Large intestine (tissue), 3 donors: ENCODE measurements at regions not wholly inside any gene's neighbourhood (a gene's known extent, or its start where the extent isn't known, plus 50 kb on each side); places are given as distances from the start of the nearest gene placed in this dataset.

Source experiments
- DNase-seq, 2 donors: peaks; one replicate each; pipeline versions ENCODE4 v3.0.0 to v3.0.0-alpha.2; 2013
- H3K27ac ChIP-seq: one replicate; pipeline ENCODE4 v1.5.1; 2013; ENCODE audit warnings: low read length
- H3K27me3 ChIP-seq: 2 replicates; pipeline ENCODE4 v1.6.1; 2013; ENCODE audit warnings: low read length; ENCODE audit not compliant: control insufficient read depth, insufficient read depth
- H3K36me3 ChIP-seq: 2 replicates; pipeline ENCODE4 v1.6.1; 2013; ENCODE audit warnings: low read length; ENCODE audit not compliant: control insufficient read depth, insufficient read depth
- H3K4me1 ChIP-seq: one replicate; pipeline ENCODE4 v1.6.1; 2013; ENCODE audit warnings: low read length; ENCODE audit not compliant: control insufficient read depth, insufficient read depth
- H3K4me3 ChIP-seq: one replicate; pipeline ENCODE4 v1.5.1; 2013; ENCODE audit warnings: low read length
- H3K9me3 ChIP-seq: one replicate; pipeline ENCODE4 v1.6.1; 2013; ENCODE audit warnings: mild to moderate bottlenecking, low read depth, low read length, moderate library complexity; ENCODE audit not compliant: control insufficient read depth
- WGBS: methylation state at CpG from one replicate; pipeline ENCODE4 v1.1.5; 2013; ENCODE audit warnings: low lambda C conversion rate; ENCODE audit not compliant: insufficient coverage; 5-methylcytosine and 5-hydroxymethylcytosine counted together

GRCh38 chr5:29367176-29367833 lies 1826.2 kb upstream of the CDH6 start:
- DNase-seq, result no peak
- WGBS, result 27% methylated on average over 2 of the region's 5 CpGs
- H3K27me3 ChIP-seq, result no peaks in the 10 kb centered on the region
- H3K4me3 ChIP-seq, result no peak overlapping the region
- H3K27ac ChIP-seq, result no peak overlapping the region
- no peaks in the 10 kb centered on the region for H3K4me1 ChIP-seq
- H3K9me3 ChIP-seq, result no peaks in the 10 kb centered on the region
- H3K36me3 ChIP-seq, result no peaks in the 10 kb centered on the region

GRCh38 chr5:29351170-29351569 lies 1842.3 kb upstream of the CDH6 start:
- 100% methylated on average over 1 of the region's 3 CpGs for WGBS
- no peaks in the 10 kb centered on the region for H3K27me3 ChIP-seq

GRCh38 chr5:29337030-29337429 lies 1856.5 kb upstream of the CDH6 start:
- no peak for DNase-seq
- H3K4me3 ChIP-seq, result no peak overlapping the region
- WGBS, result 82% methylated on average over 2 of the region's 2 CpGs

More at GRCh38 chr5:29351170-29351569, 1842.3 kb upstream of the CDH6 start:
- DNase-seq, result no peak
- no peaks in the 10 kb centered on the region for H3K9me3 ChIP-seq
- no peak overlapping the region for H3K27ac ChIP-seq
- no peaks in the 10 kb centered on the region for H3K36me3 ChIP-seq
- no peak overlapping the region for H3K4me3 ChIP-seq
- H3K4me1 ChIP-seq, result no peaks in the 10 kb centered on the region

GRCh38 chr5:29321591-29321990 lies 1871.9 kb upstream of the CDH6 start:
- DNase-seq, result no peak
- Histone ChIP-seq H3K27ac (no peak overlapping the region), H3K9me3 (no peaks in the 10 kb centered on the region), H3K27me3 (no peaks in the 10 kb centered on the region), H3K36me3 (no peaks in the 10 kb centered on the region), H3K4me1 (no peaks in the 10 kb centered on the region), H3K4me3 (no peak overlapping the region)

More at GRCh38 chr5:29337030-29337429, 1856.5 kb upstream of the CDH6 start:
- no peaks in the 10 kb centered on the region for H3K9me3 ChIP-seq
- no peaks in the 10 kb centered on the region for H3K27me3 ChIP-seq
- no peaks in the 10 kb centered on the region for H3K36me3 ChIP-seq
- H3K4me1 ChIP-seq, result no peaks in the 10 kb centered on the region
- no peak overlapping the region for H3K27ac ChIP-seq

- WGBS, result 100% methylated on average over 1 of the region's 1 CpG
- no peaks in the 10 kb centered on the region for H3K9me3 ChIP-seq
- no peak overlapping the region for H3K4me3 ChIP-seq
- H3K36me3 ChIP-seq, result no peaks in the 10 kb centered on the region
- H3K4me1 ChIP-seq, result no peaks in the 10 kb centered on the region
- no peak overlapping the region for H3K27ac ChIP-seq
- H3K27me3 ChIP-seq, result no peaks in the 10 kb centered on the region
- no peak for DNase-seq
These were observed 1884.1 kb upstream of the CDH6 start for GRCh38 chr5:29309359-29309758.

GRCh38 chr5:29307478-29307877 lies 1886.0 kb upstream of the CDH6 start:
- Histone ChIP-seq H3K27me3 (no peaks in the 10 kb centered on the region), H3K27ac (no peak overlapping the region), H3K36me3 (no peaks in the 10 kb centered on the region), H3K4me1 (no peaks in the 10 kb centered on the region), H3K9me3 (no peaks in the 10 kb centered on the region), H3K4me3 (no peak overlapping the region)
- WGBS, result 100% methylated on average over 1 of the region's 3 CpGs
- DNase-seq, result no peak

- H3K9me3 ChIP-seq, result no peaks in the 10 kb centered on the region
- no peaks in the 10 kb centered on the region for H3K27me3 ChIP-seq
- H3K27ac ChIP-seq, result no peak overlapping the region
- WGBS, result no CpG with 5 or more reads among the region's 3 CpGs
- H3K4me3 ChIP-seq, result no peak overlapping the region
- H3K4me1 ChIP-seq, result no peaks in the 10 kb centered on the region
- no peak for DNase-seq
- no peaks in the 10 kb centered on the region for H3K36me3 ChIP-seq
These were observed 1888.9 kb upstream of the CDH6 start for GRCh38 chr5:29304545-29304944.

- Histone ChIP-seq H3K4me1 (no peaks in the 10 kb centered on the region), H3K27me3 (no peaks in the 10 kb centered on the region), H3K27ac (no peak overlapping the region), H3K9me3 (peaks cover 7% of the 10 kb centered on the region), H3K36me3 (no peaks in the 10 kb centered on the region), H3K4me3 (no peak overlapping the region)
- WGBS, result no CpG with 5 or more reads among the region's 21 CpGs
- no peak for DNase-seq
These were observed 1896.9 kb upstream of the CDH6 start for GRCh38 chr5:29296548-29296947.

- 83% methylated on average over 1 of the region's 2 CpGs for WGBS
- DNase-seq, result no peak
- no peaks in the 10 kb centered on the region for H3K4me1 ChIP-seq
- H3K27ac ChIP-seq, result no peak overlapping the region
- H3K4me3 ChIP-seq, result no peak overlapping the region
- no peaks in the 10 kb centered on the region for H3K9me3 ChIP-seq
- H3K27me3 ChIP-seq, result no peaks in the 10 kb centered on the region
- no peaks in the 10 kb centered on the region for H3K36me3 ChIP-seq
These were observed 1915.8 kb upstream of the CDH6 start for GRCh38 chr5:29277642-29278041.

- Histone ChIP-seq H3K4me3 (no peak overlapping the region), H3K27ac (no peak overlapping the region), H3K4me1 (no peaks in the 10 kb centered on the region), H3K27me3 (no peaks in the 10 kb centered on the region), H3K9me3 (no peaks in the 10 kb centered on the region), H3K36me3 (no peaks in the 10 kb centered on the region)
- WGBS, result 83% methylated on average over 1 of the region's 1 CpG
- DNase-seq, result no peak
These were observed 1917.1 kb upstream of the CDH6 start for GRCh38 chr5:29276371-29276770.

GRCh38 chr5:29263915-29264351 lies 1929.6 kb upstream of the CDH6 start:
- no peaks in the 10 kb centered on the region for H3K9me3 ChIP-seq
- WGBS, result 90% methylated on average over 2 of the region's 4 CpGs
- H3K27me3 ChIP-seq, result no peaks in the 10 kb centered on the region
- H3K4me1 ChIP-seq, result no peaks in the 10 kb centered on the region
- no peaks in the 10 kb centered on the region for H3K36me3 ChIP-seq
- no peak overlapping the region for H3K4me3 ChIP-seq
- no peak for DNase-seq
- no peak overlapping the region for H3K27ac ChIP-seq
